ENCODE measurements at regions not wholly inside any gene's neighbourhood (a gene's known extent, or its start where the extent isn't known, plus 50 kb on each side); places are given as distances from the start of the nearest gene placed in this dataset.

DNA sequence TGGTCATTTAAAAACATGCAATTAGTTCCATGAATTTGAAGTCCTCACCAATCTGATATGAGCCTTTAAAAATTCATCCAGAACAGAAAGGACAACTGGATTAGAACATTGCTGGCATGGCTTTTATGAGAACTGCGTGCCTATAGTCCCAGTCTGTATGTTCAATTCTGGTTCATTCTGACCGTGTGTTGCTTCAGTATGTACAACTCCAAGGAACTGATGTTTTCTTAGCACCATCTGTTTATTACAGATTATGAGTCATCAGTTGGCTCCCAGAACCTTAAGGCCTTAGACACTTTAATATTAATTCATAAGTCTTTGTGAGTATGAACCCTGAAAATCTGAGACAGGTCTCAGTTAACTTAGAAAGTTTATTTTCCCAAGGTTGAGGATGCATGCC lies 115.0 kb downstream of the CEP44 start:
- DNase-seq: no peak

DNA sequence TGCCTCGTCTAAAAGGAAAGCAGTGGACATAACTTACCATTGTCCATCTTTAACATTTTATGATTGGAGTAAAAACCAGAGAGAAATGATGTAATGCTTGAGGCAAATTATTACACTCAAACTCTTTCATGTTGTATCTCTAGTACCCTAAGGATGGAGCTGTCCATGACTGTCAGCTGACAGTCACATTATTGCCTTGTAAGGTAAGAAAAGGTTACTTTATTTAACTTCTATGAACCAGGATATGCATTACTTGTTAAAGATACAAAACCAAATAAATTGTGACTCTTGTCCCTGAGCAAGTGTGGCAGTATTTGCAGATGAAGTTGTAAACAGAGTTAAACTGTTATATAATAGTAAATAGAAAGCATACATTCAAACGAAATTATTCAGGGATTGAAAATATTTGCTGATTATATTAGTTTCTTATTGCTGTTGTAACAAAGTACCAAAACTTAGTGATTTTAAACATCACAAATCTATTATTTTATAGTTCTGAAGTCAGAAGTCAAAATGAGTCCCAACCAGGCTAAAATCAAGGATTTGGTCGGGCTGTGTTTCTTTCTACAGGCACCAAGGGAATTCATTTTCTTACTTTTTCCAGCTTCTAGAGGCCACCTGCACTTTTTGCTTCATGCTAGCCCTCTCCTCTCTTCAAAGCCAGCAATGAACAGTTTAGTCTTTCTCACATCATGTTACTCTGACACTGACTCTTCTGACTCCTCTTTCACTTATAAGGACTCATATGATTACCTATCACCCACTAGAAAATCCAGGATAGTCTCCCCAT lies 113.8 kb downstream of the CEP44 start:
- DNase-seq: no peak

DNA sequence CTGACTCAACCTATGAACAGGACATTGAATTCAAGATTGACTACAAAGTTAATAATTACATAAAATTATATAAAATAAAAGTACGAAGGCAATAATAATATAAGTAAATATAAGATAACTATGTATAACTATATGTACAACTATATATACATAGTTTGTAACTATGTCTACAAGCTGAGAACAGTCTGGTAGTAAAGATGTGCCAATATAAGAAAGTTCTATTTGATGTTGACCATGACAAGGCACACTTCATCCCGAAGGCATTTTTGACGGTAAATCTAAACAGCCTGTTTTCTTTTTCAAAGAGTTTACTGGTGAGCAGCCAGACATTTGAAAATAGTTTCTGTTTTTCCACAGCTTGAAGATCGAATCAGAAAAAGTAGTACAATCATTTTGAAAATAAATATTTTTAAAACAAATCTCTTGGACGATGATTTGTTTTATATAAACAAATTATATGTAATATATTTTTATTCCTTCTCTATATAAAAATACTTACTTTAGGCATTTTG lies 112.9 kb downstream of the CEP44 start:
- no peak for DNase-seq

DNA sequence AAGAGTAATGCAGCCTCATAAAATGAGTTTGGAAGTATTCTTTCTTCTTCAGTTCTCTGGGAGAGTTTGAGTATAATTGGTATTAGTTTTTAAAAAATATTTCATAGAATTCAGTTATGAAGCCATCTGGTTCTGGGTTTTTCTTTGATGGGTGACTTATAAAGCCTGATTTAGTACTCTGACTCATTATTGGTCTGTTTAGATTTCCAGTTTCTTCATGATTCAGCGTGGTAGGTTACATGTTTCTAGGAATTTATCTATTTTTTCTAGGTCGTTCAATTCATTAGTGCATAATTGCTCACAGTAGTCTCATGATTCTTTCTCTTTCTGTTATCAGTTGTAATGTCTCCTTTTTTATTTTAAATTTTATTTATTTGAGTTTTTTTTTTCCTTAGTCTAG lies 111.2 kb downstream of the CEP44 start:
- no peak for DNase-seq

DNA sequence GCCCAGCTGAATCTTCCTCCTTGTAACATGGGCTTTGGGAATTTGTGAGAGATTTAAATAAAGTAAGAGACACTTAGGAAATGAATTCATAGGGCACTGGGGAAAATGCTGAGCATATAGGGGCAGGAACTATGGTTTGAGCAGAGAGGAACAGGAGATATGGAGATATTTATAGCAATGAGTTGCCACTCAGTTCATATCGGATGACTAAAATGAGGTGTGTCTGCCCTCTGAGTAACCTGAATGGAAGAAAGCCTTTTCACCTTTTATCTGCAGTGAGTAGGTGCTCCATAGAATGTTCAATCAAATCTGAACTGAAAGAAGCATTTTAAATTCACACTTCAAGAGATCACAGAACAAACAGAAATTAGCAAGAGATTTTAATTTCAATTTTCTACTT lies 105.7 kb downstream of the CEP44 start:
- DNase-seq: no peak

DNA sequence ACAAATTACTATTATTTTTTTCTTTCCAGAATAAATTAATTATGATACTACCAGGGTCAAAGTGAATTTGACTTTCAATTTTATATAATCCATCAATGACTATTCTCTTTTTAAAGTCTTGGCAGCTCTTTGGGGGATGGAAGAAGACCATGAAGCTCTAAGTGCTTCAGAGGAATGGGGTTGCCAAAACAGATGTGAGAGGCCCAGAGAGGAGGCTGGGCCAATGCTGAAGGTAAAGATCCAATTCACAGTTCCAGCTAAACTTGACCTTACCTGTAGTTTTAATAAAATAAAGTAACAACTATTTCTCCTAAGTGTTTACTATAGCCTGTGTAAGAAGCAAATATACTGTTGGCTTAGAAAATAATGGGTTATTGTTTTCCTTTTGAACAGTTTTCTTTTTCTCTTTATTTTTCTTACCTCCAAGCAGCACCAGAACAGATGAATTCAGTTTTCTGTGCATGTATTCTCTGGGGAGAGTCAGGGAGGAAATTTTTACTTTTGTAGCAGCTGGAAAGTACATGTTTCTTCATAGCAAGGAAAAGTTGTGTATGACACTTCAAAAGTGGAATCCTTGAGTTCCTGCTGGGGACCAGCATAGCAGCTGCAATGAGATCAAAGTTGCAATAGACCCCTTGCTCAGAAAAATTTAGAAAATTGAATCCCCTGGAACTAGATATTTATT lies 104.9 kb downstream of the CEP44 start:
- no peak for DNase-seq

DNA sequence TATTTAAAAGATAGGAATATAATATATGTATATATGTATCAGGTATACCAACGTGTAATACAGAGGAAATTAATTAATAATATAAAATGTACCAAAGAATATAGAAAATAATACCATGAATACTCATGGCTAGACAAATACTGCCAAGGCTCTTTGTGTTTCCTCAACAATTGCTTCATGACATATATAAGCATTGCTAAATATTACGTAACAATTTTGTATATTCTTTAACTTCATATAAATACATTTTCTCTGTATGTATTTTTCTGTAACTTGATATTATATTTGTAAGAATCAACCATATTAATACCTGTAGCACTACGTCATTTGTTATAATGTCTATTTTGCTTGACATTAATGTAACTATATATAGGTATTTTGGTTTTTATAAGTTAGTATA lies 104.0 kb downstream of the CEP44 start:
- DNase-seq: no peak

DNA sequence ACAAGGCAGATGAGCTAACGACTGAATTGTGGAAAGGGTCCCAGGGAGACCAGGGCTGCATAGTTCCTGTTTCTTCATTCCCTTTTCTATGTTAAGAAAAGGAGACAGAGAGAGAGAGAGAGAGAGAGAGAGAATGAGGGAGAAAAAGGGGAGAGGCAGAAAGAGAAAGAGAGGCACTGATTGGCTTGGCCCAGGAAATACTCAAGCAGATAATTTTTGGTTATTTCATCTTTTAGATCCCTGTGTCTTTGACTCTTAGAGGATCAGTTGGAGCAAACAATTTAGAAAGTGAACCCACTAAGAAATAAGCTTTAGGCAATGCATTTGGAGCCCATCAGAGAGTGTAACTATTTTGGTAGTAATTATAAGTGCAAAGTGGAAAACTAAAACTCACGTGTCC lies 103.4 kb downstream of the CEP44 start:
- DNase-seq: no peak

DNA sequence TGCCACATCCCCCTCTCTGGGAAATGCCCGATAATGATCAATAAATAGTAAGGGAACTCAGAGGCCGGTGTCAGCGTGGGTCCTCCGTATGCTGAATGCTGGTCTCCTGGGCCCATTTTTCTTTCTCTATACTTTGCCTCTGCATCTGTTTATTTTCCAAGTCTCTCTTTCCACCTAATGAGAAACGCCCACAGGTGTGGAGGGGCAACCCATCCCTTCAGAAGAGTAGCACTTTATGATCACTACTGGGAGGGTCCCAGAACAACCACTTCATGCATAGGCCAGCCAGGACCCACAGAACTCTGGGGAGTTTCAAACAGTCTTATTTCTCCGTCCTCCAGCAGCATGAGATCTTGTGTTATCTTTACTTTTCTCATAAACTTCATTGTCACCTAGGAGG lies 100.1 kb downstream of the CEP44 start:
- DNase-seq: no peak

DNA sequence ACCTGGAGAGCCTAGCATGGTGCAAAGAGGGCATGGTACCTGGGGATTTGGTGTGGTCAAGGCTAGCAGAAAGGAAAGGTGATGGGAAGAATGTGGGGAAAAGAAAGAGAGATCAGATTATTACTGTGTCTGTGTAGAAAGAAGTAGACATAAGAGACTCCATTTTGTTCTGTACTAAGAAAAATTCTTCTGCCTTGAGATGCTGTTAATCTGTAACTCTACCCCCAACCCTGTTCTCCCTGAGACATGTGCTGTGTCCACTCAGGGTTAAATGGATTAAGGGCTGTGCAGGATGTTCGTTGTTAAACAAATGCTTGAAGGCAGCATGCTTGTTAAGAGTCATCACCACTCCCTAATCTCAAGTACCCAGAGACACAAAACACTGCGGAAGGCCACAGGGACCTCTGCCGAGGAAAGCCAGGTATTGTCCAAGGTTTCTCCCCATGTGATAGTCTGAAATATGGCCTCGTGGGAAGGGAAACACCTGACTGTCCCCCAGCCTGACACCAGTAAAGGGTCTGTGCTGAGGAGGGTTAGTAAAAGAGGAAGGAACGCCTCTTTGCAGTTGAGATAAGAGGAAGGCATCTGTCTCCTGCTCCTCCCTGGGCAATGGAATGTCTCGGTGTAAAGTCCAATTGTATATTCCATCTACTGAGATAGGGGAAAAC lies 99.4 kb downstream of the CEP44 start:
- peak; percentile 24 for DNase-seq

Data from GDM1 (cell line).